ENCODE measurements at regions not wholly inside any gene's neighbourhood (a gene's known extent, or its start where the extent isn't known, plus 50 kb on each side); places are given as distances from the start of the nearest gene placed in this dataset.
A peak's percentile ranks its signal among the peaks of the same experiment; 100 is the strongest.
"Not testable (repeated sequence)": the region's sequence is repeated elsewhere in the genome, so short reads cannot be mapped to it uniquely, and the experiment has no call there.

DNA sequence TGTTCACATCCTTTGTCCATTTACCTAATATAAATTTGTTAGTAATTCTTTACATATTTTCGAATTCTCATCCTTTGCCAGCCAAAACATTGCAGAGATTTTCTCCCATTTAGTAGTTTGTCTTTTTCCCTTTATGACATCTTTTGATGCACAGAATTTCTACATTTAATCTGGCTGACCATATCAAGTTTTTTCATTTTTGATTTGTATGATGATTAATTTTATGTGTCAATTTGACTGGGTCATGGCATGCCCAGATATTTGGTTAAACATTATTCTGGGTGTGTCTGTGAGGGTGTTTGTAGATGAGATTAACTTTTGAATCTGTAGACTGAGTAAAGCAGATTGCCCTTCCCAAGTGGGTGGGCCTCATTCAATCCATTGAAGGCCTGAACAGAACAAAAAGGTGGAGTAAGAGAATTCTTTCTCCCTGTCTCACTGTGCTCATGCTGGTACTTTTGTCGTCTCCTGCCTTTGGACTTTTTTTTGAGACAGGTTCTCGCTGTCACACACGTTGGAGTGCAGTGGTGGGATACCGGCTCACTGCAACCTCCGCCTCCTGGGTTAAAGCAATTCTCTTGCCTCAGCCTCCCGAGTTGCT lies 72.1 kb upstream of the EPB41L1 start:
- no peak for DNase-seq

DNA sequence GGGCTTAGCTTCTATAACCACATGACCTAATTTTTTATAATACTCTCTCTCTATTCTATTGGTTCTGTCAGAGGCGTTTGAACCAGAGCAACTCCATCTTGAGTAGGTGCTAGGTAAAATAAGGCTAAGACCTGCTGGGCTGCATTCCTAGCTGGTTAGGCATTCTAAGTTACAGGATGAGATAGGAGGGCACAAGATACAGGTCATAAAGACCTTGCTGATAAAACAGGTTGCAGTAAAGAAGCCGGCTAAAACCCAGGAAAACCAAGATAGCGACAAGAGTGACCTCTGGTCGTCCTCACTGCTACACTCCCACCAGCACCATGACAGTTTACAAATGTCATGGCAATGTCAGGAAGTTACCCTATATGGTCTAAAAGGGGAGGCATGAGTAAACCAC lies 71.3 kb upstream of the EPB41L1 start:
- DNase-seq: not testable (repeated sequence)

DNA sequence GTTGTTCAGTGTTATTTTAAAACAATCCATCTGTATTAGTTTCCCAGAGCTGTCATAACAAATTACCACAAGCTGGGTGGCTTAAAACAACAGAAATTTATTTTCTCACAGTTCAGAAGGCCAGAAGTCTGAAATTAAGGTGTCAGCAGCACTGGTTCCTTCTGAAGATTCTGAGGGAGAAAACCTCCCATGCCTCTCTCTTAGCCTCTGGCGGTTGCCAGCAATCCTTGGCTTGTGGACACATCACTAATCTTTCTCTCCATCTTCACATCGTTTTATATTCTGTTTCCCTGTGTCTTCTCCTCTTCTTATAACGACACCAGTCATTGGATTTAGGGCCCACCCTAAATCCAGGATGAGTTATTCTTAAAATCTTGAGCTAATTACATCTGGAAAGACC lies 70.2 kb upstream of the EPB41L1 start:
- DNase-seq: no peak

DNA sequence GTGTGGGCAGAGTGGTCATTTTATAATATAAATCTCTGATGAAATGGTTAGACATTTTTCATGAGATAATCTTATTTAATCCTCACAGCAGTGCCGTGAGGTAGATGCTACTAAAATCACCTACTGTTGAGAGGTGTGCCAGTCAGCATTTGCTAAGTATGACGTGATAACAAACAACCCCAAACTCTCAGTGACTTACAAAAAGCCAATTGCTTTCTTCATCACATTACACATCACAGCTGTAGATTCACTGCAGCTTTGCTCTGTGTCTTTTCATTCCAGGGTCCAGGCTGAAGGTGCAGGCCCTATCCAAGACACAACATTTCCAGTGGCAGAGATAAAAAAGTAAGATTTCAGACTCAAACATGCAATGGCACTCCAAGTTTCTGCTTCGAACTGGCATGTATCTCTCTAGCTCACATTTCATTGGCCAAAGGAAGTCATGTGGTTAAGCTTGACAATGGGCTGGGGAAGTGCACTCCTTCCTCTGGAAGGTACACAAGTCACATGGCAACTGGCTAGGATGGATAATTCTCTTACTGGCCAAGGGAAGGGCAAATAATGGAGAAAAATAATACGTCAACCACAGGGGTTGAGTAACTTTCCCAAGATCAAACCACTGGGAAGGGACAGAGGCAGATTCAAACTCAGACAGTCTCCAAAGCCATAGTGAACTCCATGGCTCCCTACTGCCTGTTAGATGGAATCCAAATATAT lies 69.5 kb upstream of the EPB41L1 start:
- DNase-seq: no peak

DNA sequence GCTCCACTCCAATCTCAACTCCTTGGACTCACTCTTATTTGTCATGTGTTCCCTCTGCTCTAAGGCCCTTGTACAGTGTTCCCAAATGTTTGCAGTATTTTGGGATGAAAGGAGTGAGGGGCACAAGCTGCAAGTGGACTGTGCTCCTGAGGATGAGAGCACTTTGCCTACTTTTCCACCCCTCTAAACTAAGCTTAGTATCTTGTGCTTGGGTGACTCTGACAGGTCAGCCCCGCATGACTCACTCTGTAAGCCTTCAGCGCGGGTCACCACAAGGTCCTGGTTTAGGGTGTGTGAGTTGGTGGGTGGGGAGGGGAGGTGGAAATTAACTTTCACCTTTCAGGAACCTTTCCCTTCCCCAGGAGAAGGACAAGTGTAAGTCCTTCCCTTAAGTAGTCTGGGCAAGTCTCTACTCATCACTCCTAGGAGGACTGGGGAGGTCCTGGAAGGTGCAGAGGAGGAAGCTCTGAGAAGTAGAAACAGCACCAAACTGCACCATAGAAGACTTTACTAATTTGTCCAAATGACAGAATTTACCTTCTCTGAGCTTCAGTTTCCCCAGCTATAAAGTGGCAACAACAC lies 68.8 kb upstream of the EPB41L1 start:
- DNase-seq: no peak

DNA sequence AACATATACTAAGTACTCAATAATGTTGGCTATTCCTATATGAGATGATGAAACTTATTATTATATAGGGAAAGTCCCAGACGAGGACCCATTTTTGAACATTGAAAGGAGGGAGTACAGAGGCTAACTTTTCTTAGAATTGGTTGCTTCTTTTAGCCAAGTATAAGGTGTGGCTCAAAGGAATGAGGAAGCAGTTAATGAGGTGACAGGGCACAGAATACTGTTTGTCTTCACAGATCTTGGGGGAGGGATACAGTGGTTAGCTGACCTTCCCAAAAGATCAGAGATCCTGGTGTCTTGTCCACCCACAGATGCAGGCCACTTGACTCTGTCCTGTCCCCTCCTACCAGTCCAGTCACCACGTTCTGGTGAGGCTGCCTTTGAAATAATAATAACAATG lies 67.8 kb upstream of the EPB41L1 start:
- no peak for DNase-seq

DNA sequence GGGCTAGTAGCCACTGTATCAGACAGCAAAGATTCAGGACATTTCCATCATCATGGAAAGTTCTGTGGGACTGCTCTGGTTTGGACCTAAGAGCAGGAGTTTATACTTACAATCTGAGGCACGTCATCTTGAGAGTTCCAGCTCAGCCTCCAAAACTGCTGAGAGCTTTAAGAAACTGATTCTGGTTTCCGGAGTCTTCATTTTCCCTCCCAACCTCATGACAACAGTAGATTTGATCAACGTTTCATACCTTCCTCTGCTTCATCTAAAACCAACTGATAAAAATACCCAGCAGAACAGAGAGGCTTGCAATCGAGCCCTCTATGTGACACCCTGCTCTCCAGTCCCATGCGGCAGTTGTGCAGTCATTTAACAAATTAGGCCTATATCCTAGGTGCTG lies 64.3 kb upstream of the EPB41L1 start:
- no peak for DNase-seq

DNA sequence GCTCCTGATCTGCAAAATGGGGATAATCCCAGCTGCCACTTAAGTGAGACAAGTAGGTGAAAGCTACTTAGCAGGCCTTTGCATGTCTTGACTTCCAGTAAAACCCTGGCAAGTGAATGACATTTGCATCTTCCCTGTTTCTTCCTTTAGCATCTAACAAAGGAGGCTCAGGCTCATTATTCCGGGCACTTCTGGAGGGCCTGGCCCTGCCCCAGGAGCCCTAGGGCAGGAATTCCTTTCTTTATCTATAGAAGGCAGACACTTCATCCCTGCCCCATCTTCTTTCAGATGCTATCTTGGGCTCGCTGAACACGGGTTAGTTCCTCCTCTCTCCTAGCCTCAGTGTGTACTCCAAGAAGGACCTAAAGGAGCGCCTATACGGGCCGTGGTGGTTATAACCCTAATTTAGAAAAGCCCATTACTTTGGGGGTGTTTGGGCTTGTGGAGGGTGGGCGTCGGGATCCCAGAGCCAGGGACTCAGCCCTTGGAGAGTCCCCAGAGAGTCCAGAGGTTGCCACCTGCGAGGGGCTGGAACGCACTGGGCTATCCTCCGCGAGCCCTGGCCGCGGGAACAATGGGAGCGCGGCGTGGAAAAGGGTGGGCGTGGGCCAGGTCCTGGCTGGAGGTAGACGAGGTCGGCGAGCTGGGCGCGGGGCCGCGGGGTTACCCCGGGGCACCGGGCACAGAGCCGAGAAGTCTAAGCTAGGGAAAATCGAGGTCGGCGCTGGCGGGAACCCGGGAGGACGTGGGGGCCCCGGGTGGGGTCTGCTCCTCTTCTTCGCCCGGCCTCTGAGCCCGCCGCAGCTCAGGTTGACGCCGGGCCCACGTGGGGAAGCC lies 62.8 kb upstream of the EPB41L1 start:
- peak; percentile 11 for DNase-seq

DNA sequence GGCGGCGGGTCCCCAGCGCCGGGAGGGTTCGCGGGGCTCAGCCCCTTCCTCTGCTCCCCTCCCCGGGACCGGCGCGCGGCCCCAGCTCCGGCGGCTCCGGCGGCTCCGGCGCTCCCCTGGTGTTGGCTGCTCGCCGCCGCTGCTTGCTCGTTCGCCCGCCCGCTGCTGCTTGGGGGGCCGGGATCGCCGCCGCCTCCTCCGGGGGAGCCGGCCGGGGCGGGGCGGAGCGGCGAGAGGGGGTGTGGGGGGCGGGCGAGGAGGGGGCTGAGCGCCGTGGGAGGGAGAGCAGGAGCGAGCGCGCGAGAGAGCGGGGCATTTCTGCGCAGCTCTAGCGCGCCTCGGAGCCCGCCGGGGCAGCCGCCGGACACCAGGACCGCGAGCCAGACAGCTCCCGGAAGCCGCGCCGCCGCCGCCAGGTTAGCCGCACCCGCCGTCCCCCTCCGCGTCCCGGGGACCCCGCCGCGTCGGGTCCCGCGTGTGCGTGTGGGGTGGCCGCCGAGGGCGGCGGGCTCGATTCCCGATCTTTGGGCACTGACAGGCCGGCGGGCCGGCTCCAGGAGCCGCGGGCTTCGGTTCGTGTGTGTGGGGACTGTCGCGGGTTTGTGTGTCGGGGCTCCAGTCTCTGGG lies 62.0 kb upstream of the EPB41L1 start:
- peak; percentile 13 for DNase-seq

DNA sequence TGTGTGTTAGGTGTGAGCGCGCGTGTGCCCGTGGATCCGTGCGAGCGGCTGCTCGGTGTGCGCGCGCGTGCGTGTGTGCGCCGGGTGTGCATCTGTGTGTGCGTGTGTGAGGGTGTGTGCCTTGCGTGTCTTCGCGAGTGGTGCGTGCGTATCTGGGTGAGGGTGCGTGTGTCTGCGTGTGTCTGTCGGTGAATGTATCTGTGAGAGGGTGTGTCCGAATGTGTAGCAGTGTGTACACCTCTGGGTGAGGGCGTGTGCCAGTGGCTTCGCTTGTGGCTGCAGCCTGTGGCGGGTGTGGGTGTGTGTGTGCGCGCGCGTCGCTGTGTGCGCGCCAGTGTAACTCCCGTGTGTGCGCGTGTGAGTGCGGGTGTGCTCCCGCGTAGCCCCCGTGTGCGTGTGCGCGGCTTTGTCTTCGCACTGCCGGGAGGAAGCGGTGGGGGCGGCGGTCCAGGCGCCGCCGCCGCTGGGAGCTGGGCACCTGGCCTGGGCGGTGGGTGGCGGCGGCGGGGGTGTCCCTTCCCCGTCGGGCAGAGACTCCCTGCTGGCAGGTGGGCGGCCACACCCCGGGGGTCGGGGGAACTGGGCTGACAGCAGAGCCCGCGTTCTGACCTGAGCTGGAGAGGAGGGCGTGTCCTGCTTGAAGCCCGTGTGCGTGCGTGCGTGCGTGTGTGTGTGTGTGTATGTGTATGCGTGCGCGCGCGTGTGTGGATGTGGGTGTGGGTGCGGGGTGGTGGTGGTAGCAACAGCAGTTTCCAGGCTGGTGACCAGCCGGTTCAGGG lies 61.3 kb upstream of the EPB41L1 start:
- peak; percentile 12 for DNase-seq

DNA sequence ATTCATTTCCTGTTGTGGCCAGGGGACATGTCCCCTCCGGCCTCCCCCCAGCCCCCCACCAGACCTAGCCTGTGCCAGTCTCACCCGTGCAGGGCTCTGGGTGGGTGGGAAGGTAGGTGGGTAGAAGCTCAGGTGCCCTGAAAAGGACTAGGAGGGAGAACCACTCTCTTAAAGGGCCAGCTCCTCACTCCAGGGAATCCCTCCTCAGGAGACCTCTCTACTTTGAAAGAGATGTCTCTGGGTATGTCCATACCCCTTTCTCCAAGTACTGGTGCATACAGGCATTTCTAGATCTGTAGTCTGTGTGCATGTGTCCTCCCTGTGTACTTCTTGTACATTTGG lies 60.8 kb upstream of the EPB41L1 start:
- no peak for DNase-seq

DNA sequence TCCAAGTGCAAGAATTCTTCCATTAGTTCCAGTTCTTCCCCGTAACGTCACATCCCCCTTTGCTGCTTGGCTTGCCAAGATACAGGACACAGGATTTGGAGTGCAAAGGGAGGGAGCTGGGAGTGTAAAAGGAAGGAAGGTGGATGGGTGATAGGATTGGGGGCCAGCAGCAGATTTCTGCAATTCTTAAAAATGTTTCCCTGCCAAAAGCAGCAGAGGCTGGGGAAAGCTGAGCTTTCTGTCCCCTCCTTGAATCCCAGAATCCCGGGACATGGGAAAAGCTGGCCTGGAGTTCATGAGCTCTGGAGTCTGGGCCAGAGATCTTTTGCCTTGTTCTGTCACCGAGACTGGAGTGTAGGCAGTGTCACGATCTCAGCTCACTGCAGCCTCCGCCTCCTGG lies 60.0 kb upstream of the EPB41L1 start:
- DNase-seq: no peak

DNA sequence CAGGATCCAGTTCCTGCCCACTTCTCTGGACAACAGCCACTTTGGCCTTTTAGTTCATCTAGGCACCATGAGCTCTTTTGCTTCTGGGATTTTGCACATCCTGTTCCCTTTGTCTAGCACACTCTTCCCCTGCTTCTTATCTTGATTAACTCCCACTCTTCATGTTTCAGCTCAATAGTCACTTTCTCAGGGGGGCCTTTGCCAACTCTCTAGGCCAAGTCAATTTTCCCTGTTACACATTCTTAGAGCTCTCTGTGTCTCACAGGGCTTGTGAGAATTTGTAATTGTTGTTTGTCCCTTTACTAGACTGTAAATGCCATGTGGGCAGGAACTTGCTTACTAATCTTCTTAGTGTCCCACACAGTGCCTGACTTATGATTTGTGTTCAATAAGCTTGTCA lies 58.1 kb upstream of the EPB41L1 start:
- no peak for DNase-seq

DNA sequence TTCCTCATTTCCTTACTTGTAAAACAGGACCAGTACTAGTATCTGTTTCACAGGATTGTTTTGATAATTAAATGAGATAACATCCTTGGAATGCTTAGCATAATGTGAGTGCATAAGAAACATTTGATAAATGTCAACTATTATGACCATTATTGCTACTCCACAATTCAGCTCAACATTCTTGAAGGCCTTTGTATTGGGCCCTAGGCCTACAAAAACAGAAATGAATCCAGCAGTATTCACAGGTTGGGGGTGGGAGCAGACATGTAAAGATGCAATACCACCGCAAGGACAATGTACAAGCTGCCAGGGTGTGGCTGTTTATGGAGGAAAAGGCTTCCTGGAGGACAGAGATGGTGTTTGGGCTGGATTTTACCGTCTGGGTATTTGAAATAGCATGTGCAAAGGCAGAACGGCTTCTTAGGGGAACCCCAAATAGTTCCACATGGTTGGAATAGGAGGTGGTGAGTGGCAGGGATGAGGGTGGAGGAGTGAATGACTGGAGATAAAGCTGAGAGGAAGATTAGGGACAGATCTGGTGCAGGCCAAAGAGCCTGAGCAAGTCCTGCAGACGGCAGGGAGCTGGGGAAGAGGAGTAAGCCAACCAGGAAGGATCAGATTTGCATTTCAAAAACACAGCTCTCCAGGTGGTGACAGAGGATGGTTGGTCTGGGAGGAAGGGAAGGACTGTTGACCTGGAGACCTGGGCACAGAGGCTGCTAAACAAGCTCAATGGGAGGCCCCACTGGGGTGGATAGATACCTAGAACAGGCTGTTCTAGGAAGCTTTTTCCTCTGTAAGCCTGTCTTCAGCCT lies 57.0 kb upstream of the EPB41L1 start:
- no peak for DNase-seq

DNA sequence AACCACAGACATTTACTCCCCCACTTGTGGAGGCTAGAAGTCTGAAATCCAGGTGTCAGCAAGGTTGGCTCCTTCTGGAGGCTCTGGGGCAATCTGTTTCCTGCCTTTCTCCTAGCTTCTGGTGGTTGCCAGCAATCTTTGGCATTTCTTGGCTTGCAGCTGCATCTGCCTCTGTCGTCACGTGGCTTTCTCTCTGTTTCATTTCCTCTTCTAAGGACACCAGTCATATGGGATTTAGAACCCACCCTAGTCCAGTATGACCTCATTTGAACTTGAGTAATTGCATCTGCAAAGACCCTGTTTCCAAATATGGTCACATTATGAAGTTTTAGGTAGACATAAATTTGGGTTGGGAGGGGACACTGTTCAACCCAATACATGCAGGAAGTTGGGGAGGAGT lies 56.2 kb upstream of the EPB41L1 start:
- DNase-seq: no peak

DNA sequence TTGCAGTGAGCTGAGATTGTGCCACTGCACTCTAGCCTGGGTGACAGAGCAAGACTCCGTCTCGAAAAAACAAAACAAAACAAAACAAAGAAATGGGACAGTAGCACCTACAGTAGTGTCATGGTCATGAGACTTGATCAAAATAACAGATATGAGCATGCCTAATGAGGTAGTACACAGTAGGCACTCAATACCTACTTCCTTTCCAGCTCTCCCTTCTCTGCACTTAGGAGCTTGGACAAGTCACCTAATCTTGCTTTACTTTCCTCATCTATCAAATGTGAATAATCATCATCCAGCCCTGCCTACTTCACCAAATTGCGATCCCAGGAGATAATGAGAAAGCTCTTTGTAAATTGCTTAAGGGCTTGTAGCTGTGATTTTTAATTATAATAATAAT lies 55.4 kb upstream of the EPB41L1 start:
- DNase-seq: no peak

DNA sequence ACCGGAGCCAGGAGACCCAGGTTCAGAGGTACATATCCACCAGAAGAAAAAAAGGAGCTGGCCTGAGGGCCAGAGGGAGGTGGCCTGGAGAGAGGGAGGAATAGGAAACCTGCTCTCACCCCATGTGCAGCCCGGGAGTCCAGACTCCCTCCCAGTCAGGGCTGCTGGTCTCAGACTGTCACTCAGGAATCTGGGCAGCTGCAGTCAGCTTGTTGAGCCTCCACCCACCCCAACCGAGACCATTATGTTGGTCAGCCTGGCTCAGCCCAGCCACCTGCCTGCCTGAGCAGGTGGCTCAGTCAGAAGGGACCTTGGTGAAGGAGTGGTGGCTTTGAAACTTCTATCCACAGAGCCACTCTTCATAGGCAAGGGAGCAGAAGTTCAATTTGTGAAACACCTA lies 53.3 kb upstream of the EPB41L1 start:
- DNase-seq: no peak

DNA sequence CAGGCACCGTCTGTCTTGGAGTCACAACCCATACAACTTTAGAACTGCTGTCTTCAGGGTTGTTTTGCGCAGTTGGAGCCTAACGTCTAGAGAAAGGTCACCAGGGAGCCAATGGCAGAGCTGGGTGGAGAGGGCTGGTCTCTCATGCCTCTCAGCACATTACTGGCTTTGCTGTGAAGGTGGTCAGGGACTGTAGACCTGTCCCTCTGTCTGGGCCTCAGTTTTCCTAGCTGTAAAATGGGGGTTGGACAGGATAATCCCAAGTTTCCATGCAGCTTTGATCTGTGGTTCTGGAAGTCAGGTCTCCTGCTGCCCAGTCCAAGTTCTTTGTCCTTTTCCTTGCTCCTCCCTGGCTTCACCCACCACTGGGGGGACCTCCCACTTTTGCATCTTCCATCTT lies 52.2 kb upstream of the EPB41L1 start:
- no peak for DNase-seq

DNA sequence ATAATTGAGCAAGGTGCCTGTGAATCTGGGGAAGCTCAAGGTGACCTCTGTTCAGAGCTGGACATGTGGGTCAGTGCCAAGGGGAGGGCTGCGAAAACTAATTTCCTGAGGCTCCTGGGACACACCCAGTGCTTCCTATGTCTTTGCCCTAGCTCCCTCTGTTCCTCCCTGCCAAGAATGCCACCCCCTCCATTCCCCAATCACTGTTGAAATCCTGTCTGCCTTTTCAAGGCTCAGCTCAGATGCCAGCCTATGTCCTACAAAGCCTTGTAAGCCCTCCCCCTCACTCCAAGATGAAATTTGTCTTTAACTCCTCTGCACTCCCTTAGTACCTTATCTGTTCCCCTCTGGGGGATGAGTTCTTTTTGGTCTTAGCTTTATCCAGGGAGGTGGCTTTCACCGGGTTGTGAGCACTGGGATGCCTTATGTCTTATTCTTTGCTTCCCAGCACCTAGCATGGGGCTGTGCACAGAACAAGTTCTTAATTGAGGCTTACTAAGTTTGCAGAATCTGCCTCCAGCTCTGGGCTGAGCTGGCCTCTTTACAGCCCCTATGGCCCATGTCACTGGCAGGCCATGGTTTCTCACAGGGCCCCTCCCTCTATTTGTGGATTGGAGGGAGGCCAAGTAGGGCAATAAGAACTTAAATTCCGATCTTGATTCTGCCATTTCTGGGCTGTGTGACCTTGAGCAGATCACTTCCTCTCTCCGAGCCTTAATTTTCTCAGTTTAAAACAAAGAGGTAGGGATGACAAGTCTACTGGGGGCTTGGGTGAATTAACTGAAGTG lies 51.5 kb upstream of the EPB41L1 start:
- no peak for DNase-seq

DNA sequence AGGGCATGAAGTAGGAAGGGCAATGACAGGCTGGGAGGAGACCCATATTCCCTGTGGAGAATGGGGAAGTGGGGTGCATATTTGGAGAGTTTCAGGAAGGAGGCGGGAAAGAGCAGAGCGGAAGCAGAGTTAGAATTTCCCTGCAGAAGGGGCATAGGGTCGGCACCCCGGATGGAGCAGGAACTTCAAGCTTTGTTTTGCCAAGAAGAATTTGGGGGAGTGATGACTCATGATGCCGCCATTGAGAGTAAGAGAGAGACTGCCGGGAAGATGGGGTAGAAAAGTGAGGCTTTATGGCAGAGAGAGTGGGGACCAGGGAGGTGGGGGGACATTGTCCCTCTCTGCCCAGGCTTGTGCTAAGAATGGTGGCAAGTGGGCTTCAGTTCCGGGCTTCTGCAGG lies 50.3 kb upstream of the EPB41L1 start:
- no peak for DNase-seq

All from activated gamma-delta T cell (primary cell).